H1 (cell line): ENCODE measurements at regions not wholly inside any gene's neighbourhood (a gene's known extent, or its start where the extent isn't known, plus 50 kb on each side); places are given as distances from the start of the nearest gene placed in this dataset.

Experiments
- CTCF ChIA-PET: fragments of 300-600 bp; sonication (Branson Sonifier 250); formaldehyde crosslinking; loops from one replicate; lab custom pipeline; 2021; ENCODE audit not compliant: partially characterized antibody; lab: Charles Lee
- POLR2A ChIA-PET: fragments of 300-600 bp; sonication (Branson Sonifier 250); formaldehyde crosslinking; loops from one replicate; lab custom pipeline; 2021; ENCODE audit warnings: inconsistent platforms; ENCODE audit not compliant: partially characterized antibody; lab: Charles Lee
- DNase-seq, 2 experiments: peaks; one replicate each; pipeline versions ENCODE4 v3.0.0 to v3.0.0-alpha.2; 2010 to 2022; ENCODE audit warnings: low spot score in 2 of 2, low read depth in 1 of 2, mixed read lengths in 1 of 2
- FAIRE-seq: peaks from 2 replicates; lab custom pipeline; 2011; peaks lifted over from hg19 to GRCh38; lab: Jason Lieb, UNC
- H2AFZ ChIP-seq: 2 replicates; pipeline ENCODE4 v1.8.1; 2012; ENCODE audit warnings: low read length, inconsistent platforms
- H2AK5ac ChIP-seq: 2 replicates; pipeline ENCODE4 v1.6.1; 2013; ENCODE audit warnings: low read depth, low read length
- H2BK120ac ChIP-seq: replicated peaks from 2 replicates; pipeline ENCODE3; 2013; ENCODE audit warnings: low read depth, low read length, inconsistent platforms
- H2BK12ac ChIP-seq: 2 replicates; pipeline ENCODE4 v1.6.1; 2013; ENCODE audit warnings: low read depth, low read length
- H2BK15ac ChIP-seq: 2 replicates; pipeline ENCODE4 v1.6.1; 2013; ENCODE audit warnings: low read length
- H2BK20ac ChIP-seq: 2 replicates; pipeline ENCODE4 v1.6.1; 2013; ENCODE audit warnings: low read length
- H2BK5ac ChIP-seq: 2 replicates; pipeline ENCODE4 v1.6.1; 2013; ENCODE audit warnings: low read depth, low read length
- H3K14ac ChIP-seq: 2 replicates; pipeline ENCODE4 v1.6.1; 2013; ENCODE audit warnings: inconsistent platforms; ENCODE audit not compliant: insufficient read length
- H3K18ac ChIP-seq: 2 replicates; pipeline ENCODE4 v1.6.1; 2013; ENCODE audit warnings: low read length; ENCODE audit errors: extremely low read depth
- H3K23ac ChIP-seq: 2 replicates; pipeline ENCODE4 v1.6.1; 2013; ENCODE audit warnings: inconsistent platforms; ENCODE audit not compliant: insufficient read length
- H3K23me2 ChIP-seq: 2 replicates; pipeline ENCODE4 v1.6.1; 2013; ENCODE audit warnings: low read depth, low read length
- H3K27ac ChIP-seq: 2 replicates; pipeline ENCODE4 v1.6.1; 2011; ENCODE audit warnings: low read depth, low read length, inconsistent platforms
- H3K27me3 ChIP-seq, 4 experiments: replicated peaks in 1 of 4; 1 replicate in 1 of 4; 2 replicates in 3 of 4; pipeline versions ENCODE4 v1.6.1 to v1.8.1; 2011 to 2013; ENCODE audit warnings: low read length in 3 of 4, mild to moderate bottlenecking in 3 of 4, inconsistent platforms in 2 of 4, mixed read lengths in 2 of 4, moderate library complexity in 1 of 4; ENCODE audit not compliant: control insufficient read depth in 3 of 4, insufficient read depth in 3 of 4; ENCODE audit errors: extremely low read depth in 1 of 4
- H3K36me3 ChIP-seq, 4 experiments: 2 replicates each; pipeline versions ENCODE4 v1.6.1 to v1.8.1; 2011 to 2013; ENCODE audit warnings: mild to moderate bottlenecking in 4 of 4, low read length in 3 of 4, moderate library complexity in 2 of 4, control low read depth in 1 of 4, inconsistent platforms in 1 of 4; ENCODE audit not compliant: insufficient read depth in 4 of 4, control insufficient read depth in 2 of 4
- H3K4ac ChIP-seq: replicated peaks from 2 replicates; pipeline ENCODE3; 2013; ENCODE audit warnings: low read length, low read depth, mixed read lengths, inconsistent platforms; ENCODE audit not compliant: insufficient read length
- H3K4me1 ChIP-seq, 4 experiments: replicated peaks in 1 of 4; 1 replicate in 1 of 4; 2 replicates in 3 of 4; pipeline versions ENCODE4 v1.6.1 to v1.8.1; 2011 to 2013; ENCODE audit warnings: low read length in 3 of 4, inconsistent platforms in 2 of 4, mixed read lengths in 1 of 4; ENCODE audit not compliant: insufficient read depth in 4 of 4, control insufficient read depth in 3 of 4
- H3K4me2 ChIP-seq, 2 experiments: 2 replicates each; pipeline versions ENCODE4 v1.6.1 to v1.8.1; 2011 to 2013; ENCODE audit warnings: low read depth in 2 of 2, low read length in 2 of 2, control low read depth in 1 of 2, inconsistent platforms in 1 of 2, mild to moderate bottlenecking in 1 of 2; ENCODE audit not compliant: insufficient read depth in 1 of 2
- H3K4me3 ChIP-seq, 4 experiments: fragments of 200-600, 300-600 bp in 1 of 4; sonication (generic), shearing (Covaris generic), sonication (Bioruptor Twin) in 1 of 4; 2 replicates each; pipeline versions ENCODE4 v1.5.1 to v1.8.1; 2011 to 2016; ENCODE audit warnings: low read length in 4 of 4, low read depth in 3 of 4, control low read depth in 2 of 4, inconsistent platforms in 2 of 4, mild to moderate bottlenecking in 2 of 4, mixed read lengths in 1 of 4, moderate library complexity in 1 of 4; ENCODE audit not compliant: insufficient read depth in 2 of 4; ENCODE audit errors: extremely low read depth in 1 of 4
- H3K56ac ChIP-seq: replicated peaks from 2 replicates; pipeline ENCODE3; 2013; ENCODE audit warnings: low read depth, mild to moderate bottlenecking, mixed read lengths, low read length, inconsistent platforms; ENCODE audit not compliant: insufficient read length
- H3K79me1 ChIP-seq: 2 replicates; pipeline ENCODE4 v1.6.1; 2013; ENCODE audit warnings: low read depth, low read length, control low read depth
- H3K79me2 ChIP-seq, 2 experiments: 2 replicates each; pipeline versions ENCODE4 v1.6.1 to v1.8.1; 2012 to 2013; ENCODE audit warnings: low read length in 2 of 2, mild to moderate bottlenecking in 2 of 2, inconsistent platforms in 1 of 2; ENCODE audit not compliant: insufficient read depth in 2 of 2, control insufficient read depth in 1 of 2
- H3K9ac ChIP-seq, 4 experiments: replicated peaks in 1 of 4; 1 replicate in 1 of 4; 2 replicates in 3 of 4; pipeline versions ENCODE4 v1.6.1 to v1.8.1; 2011 to 2013; ENCODE audit warnings: low read depth in 3 of 4, low read length in 3 of 4, control low read depth in 2 of 4, mild to moderate bottlenecking in 2 of 4, moderate library complexity in 2 of 4, inconsistent platforms in 1 of 4; ENCODE audit errors: extremely low read depth in 1 of 4
- H3K9me3 ChIP-seq, 2 experiments: 2 replicates each; pipeline versions ENCODE4 v1.6.1 to v1.8.1; 2012 to 2013; ENCODE audit warnings: mild to moderate bottlenecking in 2 of 2, moderate library complexity in 2 of 2, control low read depth in 1 of 2, inconsistent platforms in 1 of 2, low read depth in 1 of 2, low read length in 1 of 2, mixed read lengths in 1 of 2; ENCODE audit not compliant: insufficient read depth in 2 of 2
- H4K20me1 ChIP-seq, 2 experiments: replicated peaks in 1 of 2; 2 replicates each; pipeline versions ENCODE3 to v1.8.1; 2011 to 2013; ENCODE audit warnings: inconsistent platforms in 2 of 2, low read length in 2 of 2, mild to moderate bottlenecking in 1 of 2; ENCODE audit not compliant: insufficient read depth in 2 of 2, control insufficient read depth in 1 of 2
- H4K5ac ChIP-seq: 2 replicates; pipeline ENCODE4 v1.6.1; 2013; ENCODE audit warnings: low read length, low read depth, mixed read lengths, inconsistent platforms; ENCODE audit not compliant: insufficient read length
- H4K8ac ChIP-seq: 2 replicates; pipeline ENCODE4 v1.8.0; 2013; ENCODE audit warnings: mild to moderate bottlenecking, moderate library complexity, low read length, inconsistent platforms; ENCODE audit not compliant: insufficient read depth; ENCODE audit errors: extremely low read depth
- H4K91ac ChIP-seq: replicated peaks from 2 replicates; pipeline ENCODE3; 2013; ENCODE audit warnings: low read length, mixed read lengths, inconsistent platforms; ENCODE audit not compliant: insufficient read length
- ATF2 ChIP-seq: IDR thresholded peaks from 2 replicates; pipeline ENCODE4 v1.6.1; 2012; ENCODE audit warnings: low read length, inconsistent platforms
- CBX8 ChIP-seq: fragments of 300-800, 300-1000 bp; sonication (generic); IDR thresholded peaks from 2 replicates; pipeline ENCODE4 v1.7.1; 2016; ENCODE audit warnings: low read depth, low read length, borderline replicate concordance
- GTF2F1 ChIP-seq: IDR thresholded peaks from 2 replicates; pipeline ENCODE4 v1.6.1; 2012; ENCODE audit warnings: low read depth, low read length, improper control_type of control experiment, borderline replicate concordance
- HDAC6 ChIP-seq: IDR thresholded peaks from one replicate; pipeline ENCODE4 v1.7.1; 2012; ENCODE audit warnings: low read depth, mild to moderate bottlenecking, inconsistent platforms, low read length, moderate library complexity
- KDM4A ChIP-seq: IDR thresholded peaks from one replicate; pipeline ENCODE4 v1.7.1; 2012; ENCODE audit warnings: low read depth, mild to moderate bottlenecking, moderate library complexity, low read length, inconsistent platforms; ENCODE audit not compliant: severe bottlenecking
- NANOG ChIP-seq: IDR thresholded peaks from 2 replicates; pipeline ENCODE4 v1.6.1; 2011; ENCODE audit warnings: low read length, low read depth, mild to moderate bottlenecking, inconsistent platforms; ENCODE audit not compliant: insufficient read depth, poor library complexity, severe bottlenecking
- POLR2A ChIP-seq, 2 experiments: IDR thresholded peaks; 1 replicate in 1 of 2; 2 replicates in 1 of 2; pipeline ENCODE4 v1.6.1; 2011; ENCODE audit warnings: low read depth in 2 of 2, low read length in 2 of 2, mild to moderate bottlenecking in 2 of 2; ENCODE audit errors: control extremely low read depth in 1 of 2
- POU5F1 ChIP-seq: IDR thresholded peaks from 2 replicates; pipeline ENCODE4 v1.6.1; 2011; ENCODE audit warnings: low read depth, mild to moderate bottlenecking, low read length, moderate library complexity
- SIX5 ChIP-seq: IDR thresholded peaks from 2 replicates; pipeline ENCODE4 v1.6.1; 2011; ENCODE audit warnings: mild to moderate bottlenecking, low read depth, low read length
- SRF ChIP-seq: IDR thresholded peaks from 2 replicates; pipeline ENCODE4 v1.6.1; 2011; ENCODE audit warnings: mild to moderate bottlenecking, low read depth, low read length, moderate library complexity
- TAF7 ChIP-seq: optimal IDR thresholded peaks from 2 replicates; pipeline ENCODE3; 2011; ENCODE audit warnings: low read depth, mild to moderate bottlenecking, inconsistent platforms, low read length, moderate library complexity, borderline replicate concordance
- TCF12 ChIP-seq: IDR thresholded peaks from 2 replicates; pipeline ENCODE4 v1.6.1; 2011; ENCODE audit warnings: low read depth, mild to moderate bottlenecking, low read length
- WGBS, 2 experiments: shearing (Covaris generic) in 1 of 2; methylation state at CpG; one replicate each; pipeline versions ENCODE4 v1.1.6 to v1.1.7; 2013 to 2015; ENCODE audit warnings: low lambda C conversion rate in 2 of 2, mixed read lengths in 2 of 2, inconsistent platforms in 1 of 2, low coverage in 1 of 2, missing lambda C conversion rate in 1 of 2; ENCODE audit not compliant: insufficient replicate concordance in 2 of 2, insufficient coverage in 1 of 2, insufficient read length in 1 of 2; ENCODE audit errors: extremely low coverage in 1 of 2, missing lambda C conversion rate in 1 of 2; 5-methylcytosine and 5-hydroxymethylcytosine counted together

- H3K4me2 ChIP-seq = no peak overlapping the region
- no peak overlapping the region for H3K14ac ChIP-seq
- no peak overlapping the region for H3K56ac ChIP-seq
- H2BK5ac ChIP-seq = no peak overlapping the region
- no peaks in the 10 kb centered on the region for H3K79me1 ChIP-seq
- no peak for FAIRE-seq
- H2BK20ac ChIP-seq = no peak overlapping the region
- no peak overlapping the region for H2AFZ ChIP-seq
- H3K36me3 ChIP-seq = no peaks in the 10 kb centered on the region
- no peaks in the 10 kb centered on the region for H3K27me3 ChIP-seq
- WGBS, 2 experiments = 95% methylated on average over 4 of the region's 4 CpGs; no CpG with 5 or more reads in 1 of the 2 experiments
- ChIA-PET CTCF (no interaction called here), POLR2A (no interaction called here)
- H3K9ac ChIP-seq = no peak overlapping the region
- no peak overlapping the region for H3K4ac ChIP-seq
- H3K18ac ChIP-seq = no peak overlapping the region
- no peak for DNase-seq
- H3K27ac ChIP-seq = no peak overlapping the region
- no peak overlapping the region for H2BK120ac ChIP-seq
- no peak overlapping the region for H3K4me3 ChIP-seq
- no peaks in the 10 kb centered on the region for H3K23me2 ChIP-seq
- H4K20me1 ChIP-seq = no peaks in the 10 kb centered on the region
- H4K8ac ChIP-seq = no peak overlapping the region
- no peak overlapping the region for H2BK15ac ChIP-seq
- no peak overlapping the region for H2AK5ac ChIP-seq
- no peak overlapping the region for H3K23ac ChIP-seq
- no peaks in the 10 kb centered on the region for H3K79me2 ChIP-seq
- no peaks in the 10 kb centered on the region for H3K9me3 ChIP-seq
- H3K4me1 ChIP-seq = peaks cover 0 to 3% (median 0%) of the 10 kb centered on the region in 4 experiments; a peak in 1 of 7 replicates
- H2BK12ac ChIP-seq = no peak overlapping the region
- no peak overlapping the region for H4K91ac ChIP-seq
- H4K5ac ChIP-seq = no peak overlapping the region
- no peak for TF ChIP-seq KDM4A
- no peak for TF ChIP-seq HDAC6
- TF ChIP-seq TAF7 = no peak
- TF ChIP-seq SIX5 = no peak
- TF ChIP-seq SRF = no peak
- no peak for TF ChIP-seq TCF12
- TF ChIP-seq CBX8 = no peak
- no peak for TF ChIP-seq NANOG
- TF ChIP-seq POLR2A (IDR thresholded peaks at IDR 0.05; ENCODE audit: control extremely low read depth in 1 of 2, low read depth in 2 of 2, low read length in 2 of 2) = no peak
- TF ChIP-seq ATF2 = no peak
- TF ChIP-seq GTF2F1 = no peak
- no peak for TF ChIP-seq POU5F1
Observed at GRCh38 chr12:92488735-92489134, 214.1 kb upstream of the PLEKHG7 start.
